ENCODE measurements at regions not wholly inside any gene's neighbourhood (a gene's known extent, or its start where the extent isn't known, plus 50 kb on each side); places are given as distances from the start of the nearest gene placed in this dataset.
"Not testable (repeated sequence)": the region's sequence is repeated elsewhere in the genome, so short reads cannot be mapped to it uniquely, and the experiment has no call there.

GRCh38 chr6:8852332-8852731, 417.0 kb upstream of the SLC35B3 start:
- Histone ChIP-seq H3K36me3 (ENCODE audit: low read depth, low read length) (no peaks in the 10 kb centered on the region), H3K9ac (ENCODE audit: low read length) (no peak overlapping the region), H3K4me2 (ENCODE audit: low read length) (no peak overlapping the region), H3K9me2 (replicated peaks; ENCODE audit: low read length) (no peaks in the 10 kb centered on the region), H2AFZ (ENCODE audit: low read length) (no peak overlapping the region), H3K27ac (ENCODE audit: low read length) (no peak overlapping the region), H3K79me2 (ENCODE audit: low read length) (no peaks in the 10 kb centered on the region), H4K20me1 (ENCODE audit: low read length) (no peaks in the 10 kb centered on the region), H3K9me3 (ENCODE audit: low read length) (no peaks in the 10 kb centered on the region; the same call in 1 of the 2 replicates), H3F3A (ENCODE audit: low read length, unreplicated experiment) (no peaks in the 10 kb centered on the region), H3K4me3 (ENCODE audit: low read length) (no peak overlapping the region), H3K4me1 (ENCODE audit: insufficient read depth, low read length) (no peaks in the 10 kb centered on the region), H3K27me3 (ENCODE audit: low read length) (peaks cover 49% of the 10 kb centered on the region)
- no peak for TF ChIP-seq EZH2 (IDR thresholded peaks at IDR 0.05; ENCODE audit: low read length, unreplicated experiment)
- TF ChIP-seq EZH2phosphoT487 (IDR thresholded peaks at IDR 0.05; ENCODE audit: borderline replicate concordance, low read length) = no peak
- no TSS peak for BruUV-seq (replicated peaks)
- DNase-seq (no peak), ATAC-seq (no peak)
- ChIA-PET POLR2A (ENCODE audit: unreplicated experiment) (no interaction called here), CTCF (no interaction called here)
- intact Hi-C loops (cut with micrococcal nuclease) = no loop called here

- H2AFZ ChIP-seq (ENCODE audit: low read length); H3K4me1 ChIP-seq (ENCODE audit: insufficient read depth, low read length); H3K9ac ChIP-seq (ENCODE audit: low read length); H3K79me2 ChIP-seq (ENCODE audit: low read length); intact Hi-C loops (cut with micrococcal nuclease); ATAC-seq; POLR2A ChIA-PET (ENCODE audit: unreplicated experiment); H3K4me3 ChIP-seq (ENCODE audit: low read length); H3K27ac ChIP-seq (ENCODE audit: low read length); H3K4me2 ChIP-seq (ENCODE audit: low read length); CTCF ChIA-PET; H3K36me3 ChIP-seq (ENCODE audit: low read depth, low read length); H4K20me1 ChIP-seq (ENCODE audit: low read length); H3F3A ChIP-seq (ENCODE audit: low read length, unreplicated experiment); H3K9me3 ChIP-seq (ENCODE audit: low read length); DNase-seq; BruUV-seq (replicated peaks); H3K9me2 ChIP-seq (replicated peaks; ENCODE audit: low read length): not testable (repeated sequence)
- peaks cover 67% of the 10 kb centered on the region for H3K27me3 ChIP-seq (ENCODE audit: low read length)
Measured at GRCh38 chr6:8846680-8847079, 411.3 kb upstream of the SLC35B3 start.

- no peaks in the 10 kb centered on the region for H3F3A ChIP-seq (ENCODE audit: low read length, unreplicated experiment)
- ATAC-seq (no peak), DNase-seq (no peak)
- peaks cover 68% of the 10 kb centered on the region for H3K27me3 ChIP-seq (ENCODE audit: low read length)
- H2AFZ ChIP-seq (ENCODE audit: low read length) = no peak overlapping the region
- H3K9ac ChIP-seq (ENCODE audit: low read length) = no peak overlapping the region
- ChIA-PET POLR2A (ENCODE audit: unreplicated experiment) (no interaction called here), CTCF (no interaction called here)
- TF ChIP-seq CTCF (conservative IDR thresholded peaks at IDR 0.05; ENCODE audit: low read depth, low read length) (no peak), EZH2phosphoT487 (IDR thresholded peaks at IDR 0.05; ENCODE audit: borderline replicate concordance, low read length) (no peak), EZH2 (IDR thresholded peaks at IDR 0.05; ENCODE audit: low read length, unreplicated experiment) (no peak)
- no peaks in the 10 kb centered on the region for H3K36me3 ChIP-seq (ENCODE audit: low read depth, low read length)
- H3K9me2 ChIP-seq (replicated peaks; ENCODE audit: low read length) = no peaks in the 10 kb centered on the region
- H3K4me2 ChIP-seq (ENCODE audit: low read length) = no peak overlapping the region
- no peaks in the 10 kb centered on the region for H3K79me2 ChIP-seq (ENCODE audit: low read length)
- intact Hi-C loops (cut with micrococcal nuclease) = no loop called here
- no peak overlapping the region for H3K4me3 ChIP-seq (ENCODE audit: low read length)
- no TSS peak for BruUV-seq (replicated peaks)
- no peaks in the 10 kb centered on the region for H3K4me1 ChIP-seq (ENCODE audit: insufficient read depth, low read length)
- no peaks in the 10 kb centered on the region for H4K20me1 ChIP-seq (ENCODE audit: low read length)
- no peak overlapping the region for H3K27ac ChIP-seq (ENCODE audit: low read length)
- no peaks in the 10 kb centered on the region; the same call in 1 of the 2 replicates for H3K9me3 ChIP-seq (ENCODE audit: low read length)
Measured at GRCh38 chr6:8845690-8846089, 410.3 kb upstream of the SLC35B3 start.

GRCh38 chr6:8844968-8845367, 409.6 kb upstream of the SLC35B3 start:
- CTCF ChIA-PET = no interaction called here
- H3K4me2 ChIP-seq (ENCODE audit: low read length) = no peak overlapping the region
- DNase-seq = no peak
- no peaks in the 10 kb centered on the region for H4K20me1 ChIP-seq (ENCODE audit: low read length)
- peaks cover 68% of the 10 kb centered on the region for H3K27me3 ChIP-seq (ENCODE audit: low read length)
- POLR2A ChIA-PET (ENCODE audit: unreplicated experiment) = no interaction called here
- H3K79me2 ChIP-seq (ENCODE audit: low read length) = no peaks in the 10 kb centered on the region
- H3K4me3 ChIP-seq (ENCODE audit: low read length) = no peak overlapping the region
- no peak overlapping the region for H3K9ac ChIP-seq (ENCODE audit: low read length)
- no peaks in the 10 kb centered on the region; the same call in 1 of the 2 replicates for H3K9me3 ChIP-seq (ENCODE audit: low read length)
- no TSS peak for BruUV-seq (replicated peaks)
- no peak for ATAC-seq
- no peaks in the 10 kb centered on the region for H3K36me3 ChIP-seq (ENCODE audit: low read depth, low read length)
- intact Hi-C loops (cut with micrococcal nuclease) = no loop called here
- TF ChIP-seq EZH2 (IDR thresholded peaks at IDR 0.05; ENCODE audit: low read length, unreplicated experiment) (no peak), CTCF (conservative IDR thresholded peaks at IDR 0.05; ENCODE audit: low read depth, low read length) (no peak), EZH2phosphoT487 (IDR thresholded peaks at IDR 0.05; ENCODE audit: borderline replicate concordance, low read length) (no peak)
- H3K4me1 ChIP-seq (ENCODE audit: insufficient read depth, low read length) = no peaks in the 10 kb centered on the region
- no peaks in the 10 kb centered on the region for H3F3A ChIP-seq (ENCODE audit: low read length, unreplicated experiment)
- no peaks in the 10 kb centered on the region for H3K9me2 ChIP-seq (replicated peaks; ENCODE audit: low read length)
- H3K27ac ChIP-seq (ENCODE audit: low read length) = no peak overlapping the region
- no peak overlapping the region for H2AFZ ChIP-seq (ENCODE audit: low read length)

Measured in PC-3 (cell line).